Bronchial epithelial cell (primary cell): ENCODE measurements at regions not wholly inside any gene's neighbourhood (a gene's known extent, or its start where the extent isn't known, plus 50 kb on each side); places are given as distances from the start of the nearest gene placed in this dataset.

Experiments used
- DNase-seq: peaks from one replicate; pipeline ENCODE4 v3.0.0-alpha.2; 2010; ENCODE audit warnings: low read depth
- FAIRE-seq: peaks from 2 replicates; lab custom pipeline; 2011; peaks lifted over from hg19 to GRCh38; lab: Jason Lieb, UNC
- H3K27me3 ChIP-seq: 2 replicates; pipeline ENCODE4 v1.5.1; 2011; ENCODE audit warnings: low read length; ENCODE audit not compliant: control insufficient read depth, insufficient read depth
- H3K36me3 ChIP-seq: 2 replicates; pipeline ENCODE4 v1.5.1; 2011; ENCODE audit warnings: low read length; ENCODE audit not compliant: control insufficient read depth, insufficient read depth
- H3K4me3 ChIP-seq: 2 replicates; pipeline ENCODE4 v1.5.1; 2011; ENCODE audit warnings: mild to moderate bottlenecking, low read depth, low read length, control low read depth
- CTCF ChIP-seq: IDR thresholded peaks from 2 replicates; pipeline ENCODE4 v1.5.1; 2011; ENCODE audit warnings: mild to moderate bottlenecking, moderate library complexity, low read length, control low read depth, inconsistent platforms; ENCODE audit not compliant: insufficient read depth, severe bottlenecking

GRCh38 chr15:58329781-58330671 is 101.8 kb upstream of the LIPC start:
- H3K36me3 ChIP-seq: no peaks in the 10 kb centered on the region
- FAIRE-seq: no peak
- H3K4me3 ChIP-seq: no peak overlapping the region
- H3K27me3 ChIP-seq: no peaks in the 10 kb centered on the region
- no peak for TF ChIP-seq CTCF
- DNase-seq: peak; percentile 35

- no peaks in the 10 kb centered on the region for H3K36me3 ChIP-seq
- no peak for FAIRE-seq
- no peaks in the 10 kb centered on the region for H3K27me3 ChIP-seq
- DNase-seq: no peak
- TF ChIP-seq CTCF: no peak
- H3K4me3 ChIP-seq: no peak overlapping the region
Observed at GRCh38 chr15:58330741-58331559, 100.8 kb upstream of the LIPC start.

- Histone ChIP-seq H3K27me3 (no peaks in the 10 kb centered on the region), H3K4me3 (no peak overlapping the region), H3K36me3 (no peaks in the 10 kb centered on the region)
- FAIRE-seq (no peak), DNase-seq (no peak)
- no peak for TF ChIP-seq CTCF
Observed at GRCh38 chr15:58331560-58331912, 100.3 kb upstream of the LIPC start.

DNA sequence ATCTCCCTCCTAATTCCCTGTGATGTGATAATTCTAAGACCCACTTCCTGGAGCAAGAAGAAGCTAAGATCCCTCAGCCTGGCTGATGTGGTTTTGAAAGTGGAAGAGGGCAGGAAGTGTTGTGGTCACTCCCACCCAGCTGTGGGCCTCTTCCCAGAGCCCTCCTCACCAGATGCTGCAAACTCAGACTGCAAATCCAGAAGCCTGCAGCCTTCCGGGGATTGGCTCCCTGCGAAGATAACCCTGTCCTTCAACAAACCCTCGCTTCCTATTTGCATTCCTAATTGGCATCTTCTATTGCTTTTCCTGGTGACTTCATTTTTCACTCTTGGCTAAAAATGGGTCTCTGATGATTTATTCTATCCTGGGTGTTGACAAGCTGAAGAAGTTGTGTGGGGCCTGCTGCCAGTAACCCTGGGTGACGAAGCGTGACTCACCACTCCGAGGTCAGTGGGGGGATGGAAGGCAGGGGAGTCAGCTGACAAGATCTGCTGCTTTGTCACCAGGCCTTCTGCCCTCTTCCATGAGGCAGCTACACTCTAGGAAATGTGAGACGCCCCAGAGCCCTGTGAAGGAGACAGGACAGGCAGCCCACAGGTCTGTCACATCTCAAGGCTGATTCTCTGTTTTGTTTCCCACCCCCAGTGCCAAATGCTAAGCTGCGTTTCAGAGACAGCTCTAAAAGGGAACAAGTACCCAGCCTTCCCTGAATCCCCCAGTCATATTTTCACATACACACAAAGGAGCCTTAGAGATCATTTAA is 99.7 kb upstream of the LIPC start:
- Histone ChIP-seq H3K36me3 (no peaks in the 10 kb centered on the region), H3K27me3 (no peaks in the 10 kb centered on the region), H3K4me3 (no peak overlapping the region)
- no peak for TF ChIP-seq CTCF
- FAIRE-seq (peak; percentile 60), DNase-seq (peak; percentile 99)

- no peaks in the 10 kb centered on the region for H3K36me3 ChIP-seq
- no peaks in the 10 kb centered on the region for H3K27me3 ChIP-seq
- peak; percentile 62 for DNase-seq
- no peak overlapping the region for H3K4me3 ChIP-seq
- TF ChIP-seq CTCF: no peak
- FAIRE-seq: no peak
Observed at GRCh38 chr15:58332676-58333400, 99.0 kb upstream of the LIPC start.
